ENCODE measurements at regions not wholly inside any gene's neighbourhood (a gene's known extent, or its start where the extent isn't known, plus 50 kb on each side); places are given as distances from the start of the nearest gene placed in this dataset.

GRCh38 chr22:49608660-49609059 is 219.0 kb downstream of the BRD1 start:
- no peak overlapping the region for H3K9ac ChIP-seq (ENCODE audit: low read length)
- no peak for TF ChIP-seq CTCF (IDR thresholded peaks at IDR 0.05; ENCODE audit: low read length)
- TF ChIP-seq EZH2 (optimal IDR thresholded peaks at IDR 0.05; ENCODE audit: low read depth, low read length), result no peak
- TF ChIP-seq EZH2phosphoT487 (IDR thresholded peaks at IDR 0.05; ENCODE audit: low read length), result no peak
- no peak overlapping the region for H3K4me2 ChIP-seq (ENCODE audit: low read depth, low read length)
- DNase-seq, result no peak
- no peak overlapping the region for H2AFZ ChIP-seq (ENCODE audit: low read length)
- H3F3A ChIP-seq (ENCODE audit: insufficient read depth, low read length), result no peaks in the 10 kb centered on the region
- H3K79me2 ChIP-seq (ENCODE audit: low read length), result peaks cover 43% of the 10 kb centered on the region; the same call in 1 of the 2 replicates
- H3K9me3 ChIP-seq (replicated peaks; ENCODE audit: insufficient read depth, low read length), result no peaks in the 10 kb centered on the region
- no peaks in the 10 kb centered on the region for H3K27me3 ChIP-seq (replicated peaks; ENCODE audit: insufficient read depth, low read length)
- H3K36me3 ChIP-seq (replicated peaks; ENCODE audit: insufficient read depth, low read length), result no peaks in the 10 kb centered on the region; the same call in 1 of the 2 replicates
- H3K27ac ChIP-seq (ENCODE audit: low read length), result no peak overlapping the region
- H3K4me1 ChIP-seq (ENCODE audit: low read length), result no peaks in the 10 kb centered on the region
- no peaks in the 10 kb centered on the region for H3K9me2 ChIP-seq (replicated peaks; ENCODE audit: insufficient read depth, low read length)
- no peak overlapping the region for H3K4me3 ChIP-seq (ENCODE audit: low read length)
- no peaks in the 10 kb centered on the region for H4K20me1 ChIP-seq (ENCODE audit: insufficient read depth, low read length)

- Histone ChIP-seq H3K4me3 (ENCODE audit: low read length) (no peak overlapping the region), H2AFZ (ENCODE audit: low read length) (no peak overlapping the region), H3K9ac (ENCODE audit: low read length) (no peak overlapping the region), H3K4me1 (ENCODE audit: low read length) (no peaks in the 10 kb centered on the region), H3K79me2 (ENCODE audit: low read length) (peaks cover 44% of the 10 kb centered on the region; the same call in 1 of the 2 replicates), H3K9me2 (replicated peaks; ENCODE audit: insufficient read depth, low read length) (no peaks in the 10 kb centered on the region), H3K27me3 (replicated peaks; ENCODE audit: insufficient read depth, low read length) (no peaks in the 10 kb centered on the region), H3K9me3 (replicated peaks; ENCODE audit: insufficient read depth, low read length) (no peaks in the 10 kb centered on the region), H3K4me2 (ENCODE audit: low read depth, low read length) (no peak overlapping the region), H3F3A (ENCODE audit: insufficient read depth, low read length) (no peaks in the 10 kb centered on the region), H3K36me3 (replicated peaks; ENCODE audit: insufficient read depth, low read length) (no peaks in the 10 kb centered on the region; the same call in 1 of the 2 replicates), H4K20me1 (ENCODE audit: insufficient read depth, low read length) (no peaks in the 10 kb centered on the region), H3K27ac (ENCODE audit: low read length) (no peak overlapping the region)
- TF ChIP-seq EZH2phosphoT487 (IDR thresholded peaks at IDR 0.05; ENCODE audit: low read length) (no peak), EZH2 (optimal IDR thresholded peaks at IDR 0.05; ENCODE audit: low read depth, low read length) (no peak), CTCF (IDR thresholded peaks at IDR 0.05; ENCODE audit: low read length) (no peak)
- no peak for DNase-seq
These were observed 219.4 kb downstream of the BRD1 start for GRCh38 chr22:49608228-49608627.

- Histone ChIP-seq H4K20me1 (ENCODE audit: insufficient read depth, low read length) (no peaks in the 10 kb centered on the region), H3K9ac (ENCODE audit: low read length) (no peak overlapping the region), H3K9me3 (replicated peaks; ENCODE audit: insufficient read depth, low read length) (no peaks in the 10 kb centered on the region), H3K79me2 (ENCODE audit: low read length) (peaks cover 43% of the 10 kb centered on the region), H3K27me3 (replicated peaks; ENCODE audit: insufficient read depth, low read length) (no peaks in the 10 kb centered on the region), H3K27ac (ENCODE audit: low read length) (no peak overlapping the region), H3K4me1 (ENCODE audit: low read length) (no peaks in the 10 kb centered on the region), H3K4me3 (ENCODE audit: low read length) (no peak overlapping the region), H3K36me3 (replicated peaks; ENCODE audit: insufficient read depth, low read length) (no peaks in the 10 kb centered on the region; the same call in 1 of the 2 replicates), H3F3A (ENCODE audit: insufficient read depth, low read length) (no peaks in the 10 kb centered on the region), H3K9me2 (replicated peaks; ENCODE audit: insufficient read depth, low read length) (no peaks in the 10 kb centered on the region), H2AFZ (ENCODE audit: low read length) (no peak overlapping the region), H3K4me2 (ENCODE audit: low read depth, low read length) (no peak overlapping the region)
- DNase-seq, result no peak
- no peak for TF ChIP-seq CTCF (IDR thresholded peaks at IDR 0.05; ENCODE audit: low read length)
These were observed 219.9 kb downstream of the BRD1 start for GRCh38 chr22:49607821-49608220.

Measured in MM.1S (cell line).